ENCODE measurements at regions not wholly inside any gene's neighbourhood (a gene's known extent, or its start where the extent isn't known, plus 50 kb on each side); places are given as distances from the start of the nearest gene placed in this dataset.

DNA sequence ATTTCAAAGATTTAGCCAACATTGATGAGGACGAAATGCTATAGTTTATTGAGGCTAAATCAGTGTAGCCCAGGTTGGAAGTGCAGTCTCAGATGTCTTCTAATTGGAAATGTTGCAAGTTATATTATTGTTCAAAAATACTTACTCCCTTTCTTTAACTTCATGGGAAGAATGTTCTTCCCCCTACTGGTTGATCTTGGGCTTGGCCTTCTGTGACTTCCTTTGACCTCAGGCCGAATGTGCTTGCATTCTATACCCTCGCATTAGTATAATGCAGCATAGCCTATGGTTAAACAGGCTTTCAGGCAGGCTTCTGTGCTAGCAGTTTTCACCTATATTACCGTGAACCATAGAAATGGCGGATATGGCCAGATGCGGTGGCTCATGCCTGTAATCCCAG, 77.3 kb downstream of the RPE65 start:
- 88 to 92% methylated on average over 6 of the region's 6 CpGs for WGBS, 2 donors
- intact Hi-C loops (cut with DNase I): no loop called here

DNA sequence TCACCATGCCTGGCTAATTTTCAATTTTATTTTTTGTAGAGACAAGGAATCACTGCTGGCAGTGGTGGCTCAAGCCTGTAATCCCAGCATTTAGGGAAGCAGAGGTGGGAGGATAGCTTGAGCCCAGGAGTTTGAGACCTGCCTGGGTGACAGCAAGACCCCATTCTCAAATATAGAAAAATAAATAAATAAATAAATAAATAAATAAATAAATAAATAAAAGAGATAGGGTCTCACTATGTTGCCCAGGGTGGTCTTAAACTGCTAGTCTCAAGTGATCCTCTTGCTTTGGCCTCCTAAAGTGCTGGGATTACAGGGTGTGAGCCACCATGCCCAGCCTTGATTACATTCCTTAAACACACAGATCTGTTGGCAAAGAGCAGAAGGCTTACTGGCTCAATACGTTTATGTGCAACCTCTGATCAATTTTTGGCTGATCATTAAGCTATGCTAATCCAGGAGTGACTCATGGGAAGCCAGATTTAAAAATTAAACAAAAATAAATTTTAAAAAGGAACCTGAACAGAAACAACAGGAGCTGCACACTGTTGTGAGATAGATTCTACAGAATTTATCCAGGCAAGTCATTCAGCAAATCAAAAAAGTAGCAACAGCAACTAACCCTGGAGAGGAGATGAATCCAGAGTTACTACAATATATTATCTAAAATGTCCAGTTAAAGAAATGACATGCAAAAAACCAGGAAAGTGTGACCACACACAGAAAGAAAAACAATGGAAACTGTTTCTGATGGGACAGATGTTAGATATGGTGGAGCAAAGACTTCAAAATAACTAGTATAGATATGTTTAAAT, 79.4 kb downstream of the RPE65 start:
- Histone ChIP-seq H3K4me1 (peaks cover 4% of the 10 kb centered on the region), H3K36me3 (replicated peaks in 1 of 2; ENCODE audit: insufficient read depth in 1 of 2, low read depth in 2 of 2) (no peaks in the 10 kb centered on the region), H3K27ac (peak overlapping the region in 1 of 4 donors; percentile 52), H3K4me3 (no peak overlapping the region), H3K27me3 (no peaks in the 10 kb centered on the region), H3K9me3 (no peaks in the 10 kb centered on the region)
- DNase-seq: peak in 1 of 4 donors; percentile 3
- whole genome bisulfite sequencing, 2 donors: 10 to 11% methylated on average over 1 of the region's 1 CpG
- peak; percentile 45 for ATAC-seq
- TF ChIP-seq, protein P1, sequence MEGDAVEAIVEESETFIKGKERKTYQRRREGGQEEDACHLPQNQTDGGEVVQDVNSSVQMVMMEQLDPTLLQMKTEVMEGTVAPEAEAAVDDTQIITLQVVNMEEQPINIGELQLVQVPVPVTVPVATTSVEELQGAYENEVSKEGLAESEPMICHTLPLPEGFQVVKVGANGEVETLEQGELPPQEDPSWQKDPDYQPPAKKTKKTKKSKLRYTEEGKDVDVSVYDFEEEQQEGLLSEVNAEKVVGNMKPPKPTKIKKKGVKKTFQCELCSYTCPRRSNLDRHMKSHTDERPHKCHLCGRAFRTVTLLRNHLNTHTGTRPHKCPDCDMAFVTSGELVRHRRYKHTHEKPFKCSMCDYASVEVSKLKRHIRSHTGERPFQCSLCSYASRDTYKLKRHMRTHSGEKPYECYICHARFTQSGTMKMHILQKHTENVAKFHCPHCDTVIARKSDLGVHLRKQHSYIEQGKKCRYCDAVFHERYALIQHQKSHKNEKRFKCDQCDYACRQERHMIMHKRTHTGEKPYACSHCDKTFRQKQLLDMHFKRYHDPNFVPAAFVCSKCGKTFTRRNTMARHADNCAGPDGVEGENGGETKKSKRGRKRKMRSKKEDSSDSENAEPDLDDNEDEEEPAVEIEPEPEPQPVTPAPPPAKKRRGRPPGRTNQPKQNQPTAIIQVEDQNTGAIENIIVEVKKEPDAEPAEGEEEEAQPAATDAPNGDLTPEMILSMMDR (IDR thresholded peaks at IDR 0.05): no peak
- no peak for TF ChIP-seq POLR2A (IDR thresholded peaks at IDR 0.05)
- intact Hi-C loops (cut with DNase I): no loop called here

More for the DNA sequence above, 77.3 kb downstream of the RPE65 start:
- Histone ChIP-seq H3K27ac (no peak overlapping the region), H3K4me3 (no peak overlapping the region), H3K36me3 (replicated peaks in 1 of 2; ENCODE audit: insufficient read depth in 1 of 2, low read depth in 2 of 2) (no peaks in the 10 kb centered on the region), H3K4me1 (peaks cover 4% of the 10 kb centered on the region), H3K27me3 (no peaks in the 10 kb centered on the region), H3K9me3 (no peaks in the 10 kb centered on the region)
- ATAC-seq (no peak), DNase-seq (no peak)
- no peak for TF ChIP-seq POLR2A (IDR thresholded peaks at IDR 0.05)
- TF ChIP-seq, protein P1 (IDR thresholded peaks at IDR 0.05): no peak

DNA sequence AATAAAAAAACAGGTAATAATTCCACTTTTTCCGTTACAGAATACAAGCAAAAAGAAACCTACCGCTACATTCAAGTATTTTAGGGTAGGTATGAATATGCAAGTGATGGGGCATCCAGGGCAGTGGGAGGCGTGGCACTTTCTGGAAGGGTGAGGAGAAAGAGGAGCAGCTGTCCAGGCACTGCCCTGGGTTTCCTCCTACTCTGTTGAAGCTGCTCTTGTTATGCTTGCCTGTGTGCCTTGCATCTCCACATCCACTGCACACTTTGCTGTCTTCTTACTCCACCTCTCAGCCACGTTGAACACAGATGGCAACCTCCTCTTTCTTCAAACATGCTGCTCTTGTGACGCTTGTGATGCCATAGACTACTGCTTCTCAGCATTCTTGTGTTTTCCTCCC, 83.2 kb downstream of the RPE65 start:
- ATAC-seq (no peak), DNase-seq (no peak)
- Histone ChIP-seq H3K27ac (no peak overlapping the region), H3K36me3 (replicated peaks in 1 of 2; ENCODE audit: insufficient read depth in 1 of 2, low read depth in 2 of 2) (no peaks in the 10 kb centered on the region), H3K4me1 (peaks cover 4% of the 10 kb centered on the region), H3K9me3 (no peaks in the 10 kb centered on the region), H3K27me3 (no peaks in the 10 kb centered on the region), H3K4me3 (no peak overlapping the region)
- 84 to 85% methylated on average over 5 of the region's 5 CpGs for WGBS, 2 donors
- TF ChIP-seq POLR2A (IDR thresholded peaks at IDR 0.05): no peak
- TF ChIP-seq, protein P1 (IDR thresholded peaks at IDR 0.05): no peak
- intact Hi-C loops (cut with DNase I): no loop called here

DNA sequence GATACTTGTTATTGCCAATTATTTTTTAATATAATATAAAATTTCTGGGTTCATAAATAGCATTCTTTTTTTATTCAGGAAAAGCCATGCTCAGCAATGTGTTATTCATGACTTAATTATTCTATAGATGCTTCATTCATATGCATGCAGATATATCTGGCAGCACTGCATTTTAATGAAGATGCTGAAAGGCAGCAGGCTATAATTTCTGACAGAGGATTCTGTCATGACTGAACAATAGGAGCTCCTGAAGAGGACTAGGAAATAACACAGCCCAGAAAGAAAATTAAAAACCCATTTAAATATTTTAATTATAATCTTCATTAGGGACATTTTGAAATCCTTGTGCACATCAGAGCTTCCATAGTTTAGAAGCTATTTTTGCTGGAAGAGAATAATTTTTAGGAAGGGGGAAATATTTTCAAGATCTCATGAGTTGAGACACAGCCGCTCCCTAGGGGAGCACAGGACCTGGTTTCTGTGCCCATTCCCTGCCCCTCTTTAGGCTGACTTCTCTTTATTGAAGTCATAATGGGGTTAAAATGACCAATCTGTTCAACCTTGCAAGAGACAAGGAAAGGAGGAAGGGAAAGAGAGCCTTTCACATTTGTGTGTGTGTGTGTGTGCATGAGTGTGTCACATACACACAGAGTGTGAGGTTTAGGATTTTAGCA, 83.9 kb downstream of the RPE65 start:
- DNase-seq (no peak), ATAC-seq (no peak)
- Histone ChIP-seq H3K4me3 (no peak overlapping the region), H3K9me3 (no peaks in the 10 kb centered on the region), H3K36me3 (replicated peaks in 1 of 2; ENCODE audit: insufficient read depth in 1 of 2, low read depth in 2 of 2) (no peaks in the 10 kb centered on the region), H3K27ac (no peak overlapping the region), H3K27me3 (no peaks in the 10 kb centered on the region), H3K4me1 (peaks cover 4% of the 10 kb centered on the region)
- intact Hi-C loops (cut with DNase I): no loop called here
- WGBS, 2 donors: 93 to 100% methylated on average over 1 of the region's 1 CpG
- TF ChIP-seq, protein P1 (IDR thresholded peaks at IDR 0.05): no peak
- TF ChIP-seq POLR2A (IDR thresholded peaks at IDR 0.05): no peak
